Sigmoid colon (tissue), 6 donors: ENCODE measurements at regions not wholly inside any gene's neighbourhood (a gene's known extent, or its start where the extent isn't known, plus 50 kb on each side); places are given as distances from the start of the nearest gene placed in this dataset.

Experiments used
- DNase-seq: peaks from one replicate; pipeline ENCODE4 v3.0.0-alpha.2; 2019
- H3K27ac ChIP-seq, 4 donors: fragments of 200-600 bp; sonication (generic); one replicate each; pipeline ENCODE4 v1.5.1; 2016 to 2019; ENCODE audit warnings: mild to moderate bottlenecking in 1 of 4
- H3K27me3 ChIP-seq, 3 donors: fragments of 200-600 bp; sonication (generic); one replicate each; pipeline ENCODE4 v1.5.1; 2019; ENCODE audit warnings: mild to moderate bottlenecking in 1 of 3
- H3K36me3 ChIP-seq, 4 donors: fragments of 200-600 bp; sonication (generic); one replicate each; pipeline ENCODE4 v1.5.1; 2016 to 2019
- H3K4me1 ChIP-seq, 4 donors: fragments of 200-600 bp; sonication (generic); one replicate each; pipeline ENCODE4 v1.5.1; 2017 to 2019
- H3K4me3 ChIP-seq, 4 donors: fragments of 200-600 bp; sonication (generic); one replicate each; pipeline ENCODE4 v1.5.1; 2017 to 2019; ENCODE audit warnings: mild to moderate bottlenecking in 2 of 4, moderate library complexity in 1 of 4
- H3K9me3 ChIP-seq, 4 donors: fragments of 200-600 bp in 3 of 4; sonication (generic) in 3 of 4; one replicate each; pipeline versions ENCODE4 v1.5.1 to v1.6.1; 2013 to 2019
- CTCF ChIP-seq, 4 experiments: fragments of 450-650 bp in 3 of 4; fragments of 200-600 bp in 1 of 4; IDR thresholded peaks; one replicate each; pipeline ENCODE4 v1.5.1; 2016 to 2019; ENCODE audit warnings: antibody characterized with exemption in 4 of 4, mild to moderate bottlenecking in 3 of 4, moderate library complexity in 2 of 4
- EP300 ChIP-seq, 4 donors: sonication (generic); formaldehyde crosslinking; IDR thresholded peaks; one replicate each; pipeline ENCODE4 v1.6.1; 2017; ENCODE audit warnings: antibody characterized with exemption in 4 of 4
- POLR2A ChIP-seq, 2 donors: fragments of 450-650 bp; IDR thresholded peaks; one replicate each; pipeline ENCODE4 v1.6.1; 2016; ENCODE audit warnings: antibody characterized with exemption in 2 of 2, mild to moderate bottlenecking in 2 of 2, moderate library complexity in 2 of 2
- POLR2AphosphoS5 ChIP-seq, 4 donors: sonication (generic); formaldehyde crosslinking; IDR thresholded peaks; one replicate each; pipeline ENCODE4 v1.6.1; 2017; ENCODE audit warnings: antibody characterized with exemption in 4 of 4
- WGBS, 2 donors: extraction: QIAGEN DNeasy Blood & Tissue Kit; methylation state at CpG; one replicate each; pipeline ENCODE4 v1.1.7; 2013; 5-methylcytosine and 5-hydroxymethylcytosine counted together
- intact Hi-C: fragments of 100-400 bp; cut with DNase I; formaldehyde crosslinking; loops from one replicate; pipeline ENCODE4 v1.15.1; 2023
- donor health status: healthy with polysubstance abuse.
- donor health status: healthy.

GRCh38 chr6:78578430-78578829 is 288.9 kb upstream of the IRAK1BP1 start:
- WGBS, 2 donors, result 52 to 76% methylated on average over 2 of the region's 2 CpGs
- Histone ChIP-seq H3K36me3 (no peaks in the 10 kb centered on the region), H3K27me3 (no peaks in the 10 kb centered on the region), H3K27ac (no peak overlapping the region), H3K9me3 (no peaks in the 10 kb centered on the region), H3K4me3 (no peak overlapping the region), H3K4me1 (no peaks in the 10 kb centered on the region)
- intact Hi-C loops, result no loop called here
- no peak for TF ChIP-seq POLR2AphosphoS5 (IDR thresholded peaks at IDR 0.05)
- no peak for TF ChIP-seq EP300 (IDR thresholded peaks at IDR 0.05)
- no peak for TF ChIP-seq CTCF (IDR thresholded peaks at IDR 0.05)
- no peak for TF ChIP-seq POLR2A (IDR thresholded peaks at IDR 0.05)
- DNase-seq, result no peak

- no peaks in the 10 kb centered on the region for H3K36me3 ChIP-seq
- intact Hi-C loops, result no loop called here
- no peak for DNase-seq
- no peaks in the 10 kb centered on the region for H3K27me3 ChIP-seq
- TF ChIP-seq POLR2A (IDR thresholded peaks at IDR 0.05) (no peak), EP300 (IDR thresholded peaks at IDR 0.05) (no peak), POLR2AphosphoS5 (IDR thresholded peaks at IDR 0.05) (no peak), CTCF (IDR thresholded peaks at IDR 0.05) (no peak)
- H3K9me3 ChIP-seq, result no peaks in the 10 kb centered on the region
- H3K4me1 ChIP-seq, result no peaks in the 10 kb centered on the region
- no peak overlapping the region for H3K4me3 ChIP-seq
- no peak overlapping the region for H3K27ac ChIP-seq
- 49 to 67% methylated on average over 2 of the region's 2 CpGs for WGBS, 2 donors
Observed at GRCh38 chr6:78580923-78581322, 286.4 kb upstream of the IRAK1BP1 start.

- intact Hi-C loops, result no loop called here
- H3K36me3 ChIP-seq, result no peaks in the 10 kb centered on the region
- no peaks in the 10 kb centered on the region for H3K27me3 ChIP-seq
- WGBS, 2 donors, result 83% methylated on average over 3 of the region's 3 CpGs
- no peak overlapping the region for H3K27ac ChIP-seq
- no peaks in the 10 kb centered on the region for H3K9me3 ChIP-seq
- no peak overlapping the region for H3K4me3 ChIP-seq
- no peaks in the 10 kb centered on the region for H3K4me1 ChIP-seq
- TF ChIP-seq POLR2AphosphoS5 (IDR thresholded peaks at IDR 0.05) (no peak), CTCF (IDR thresholded peaks at IDR 0.05) (no peak), EP300 (IDR thresholded peaks at IDR 0.05) (no peak), POLR2A (IDR thresholded peaks at IDR 0.05) (no peak)
- DNase-seq, result no peak
Observed at GRCh38 chr6:78583079-78583478, 284.3 kb upstream of the IRAK1BP1 start.

GRCh38 chr6:78589436-78589835 is 277.9 kb upstream of the IRAK1BP1 start:
- Histone ChIP-seq H3K4me3 (no peak overlapping the region), H3K9me3 (no peaks in the 10 kb centered on the region), H3K36me3 (no peaks in the 10 kb centered on the region), H3K27me3 (no peaks in the 10 kb centered on the region), H3K27ac (no peak overlapping the region), H3K4me1 (no peaks in the 10 kb centered on the region)
- 13 to 41% methylated on average over 1 of the region's 1 CpG for WGBS, 2 donors
- intact Hi-C loops, result no loop called here
- no peak for DNase-seq
- no peak for TF ChIP-seq CTCF (IDR thresholded peaks at IDR 0.05)
- TF ChIP-seq EP300 (IDR thresholded peaks at IDR 0.05), result no peak
- no peak for TF ChIP-seq POLR2A (IDR thresholded peaks at IDR 0.05)
- TF ChIP-seq POLR2AphosphoS5 (IDR thresholded peaks at IDR 0.05), result no peak

- H3K36me3 ChIP-seq, result no peaks in the 10 kb centered on the region
- no peaks in the 10 kb centered on the region for H3K4me1 ChIP-seq
- no peak overlapping the region for H3K4me3 ChIP-seq
- TF ChIP-seq POLR2A (IDR thresholded peaks at IDR 0.05) (no peak), CTCF (IDR thresholded peaks at IDR 0.05) (no peak), POLR2AphosphoS5 (IDR thresholded peaks at IDR 0.05) (no peak), EP300 (IDR thresholded peaks at IDR 0.05) (no peak)
- intact Hi-C loops, result no loop called here
- H3K9me3 ChIP-seq, result no peaks in the 10 kb centered on the region
- no peak for DNase-seq
- no peak overlapping the region for H3K27ac ChIP-seq
- WGBS, 2 donors, result 40 to 73% methylated on average over 5 of the region's 5 CpGs
- H3K27me3 ChIP-seq, result no peaks in the 10 kb centered on the region
Observed at GRCh38 chr6:78593898-78594667, 273.3 kb upstream of the IRAK1BP1 start.
